Stromal cell of bone marrow (primary cell): ENCODE measurements at regions not wholly inside any gene's neighbourhood (a gene's known extent, or its start where the extent isn't known, plus 50 kb on each side); places are given as distances from the start of the nearest gene placed in this dataset.
"Not testable (repeated sequence)": the region's sequence is repeated elsewhere in the genome, so short reads cannot be mapped to it uniquely, and the experiment has no call there.

Experiments
- DNase-seq: peaks from one replicate; pipeline ENCODE4 v3.0.0-alpha.2; 2012; ENCODE audit warnings: low read depth

- DNase-seq: no peak
Measured at GRCh38 chr14:105581551-105582341, 55.4 kb downstream of the TMEM121 start.

GRCh38 chr14:105582639-105583038 is 56.3 kb downstream of the TMEM121 start:
- no peak for DNase-seq

GRCh38 chr14:105583914-105584313 is 57.5 kb downstream of the TMEM121 start:
- DNase-seq: not testable (repeated sequence)

- DNase-seq: not testable (repeated sequence)
Measured at GRCh38 chr14:105585290-105585689, 58.9 kb downstream of the TMEM121 start.

- DNase-seq: not testable (repeated sequence)
Measured at GRCh38 chr14:105585722-105586121, 59.3 kb downstream of the TMEM121 start.

- DNase-seq: not testable (repeated sequence)
Measured at GRCh38 chr14:105586144-105586872, 59.9 kb downstream of the TMEM121 start.

- not testable (repeated sequence) for DNase-seq
Measured at GRCh38 chr14:105587034-105587433, 60.7 kb downstream of the TMEM121 start.

- not testable (repeated sequence) for DNase-seq
Measured at GRCh38 chr14:105587482-105588235, 61.3 kb downstream of the TMEM121 start.

GRCh38 chr14:105588236-105588860 is 62.0 kb downstream of the TMEM121 start:
- no peak for DNase-seq

GRCh38 chr14:105589161-105589925 is 63.0 kb downstream of the TMEM121 start:
- DNase-seq: no peak

GRCh38 chr14:105589926-105590185 is 63.5 kb downstream of the TMEM121 start:
- DNase-seq: not testable (repeated sequence)

GRCh38 chr14:105591052-105591451 is 64.7 kb downstream of the TMEM121 start:
- DNase-seq: no peak

- not testable (repeated sequence) for DNase-seq
Measured at GRCh38 chr14:105591792-105592341, 65.5 kb downstream of the TMEM121 start.

GRCh38 chr14:105592646-105593045 is 66.3 kb downstream of the TMEM121 start:
- not testable (repeated sequence) for DNase-seq

GRCh38 chr14:105595346-105595745 is 69.0 kb downstream of the TMEM121 start:
- not testable (repeated sequence) for DNase-seq

- not testable (repeated sequence) for DNase-seq
Measured at GRCh38 chr14:105596374-105596773, 70.0 kb downstream of the TMEM121 start.

GRCh38 chr14:105598040-105598763 is 71.8 kb downstream of the TMEM121 start:
- not testable (repeated sequence) for DNase-seq

- not testable (repeated sequence) for DNase-seq
Measured at GRCh38 chr14:105598925-105599586, 72.7 kb downstream of the TMEM121 start.

- DNase-seq: not testable (repeated sequence)
Measured at GRCh38 chr14:105600195-105600938, 74.0 kb downstream of the TMEM121 start.
